ENCODE measurements at regions not wholly inside any gene's neighbourhood (a gene's known extent, or its start where the extent isn't known, plus 50 kb on each side); places are given as distances from the start of the nearest gene placed in this dataset.

DNA sequence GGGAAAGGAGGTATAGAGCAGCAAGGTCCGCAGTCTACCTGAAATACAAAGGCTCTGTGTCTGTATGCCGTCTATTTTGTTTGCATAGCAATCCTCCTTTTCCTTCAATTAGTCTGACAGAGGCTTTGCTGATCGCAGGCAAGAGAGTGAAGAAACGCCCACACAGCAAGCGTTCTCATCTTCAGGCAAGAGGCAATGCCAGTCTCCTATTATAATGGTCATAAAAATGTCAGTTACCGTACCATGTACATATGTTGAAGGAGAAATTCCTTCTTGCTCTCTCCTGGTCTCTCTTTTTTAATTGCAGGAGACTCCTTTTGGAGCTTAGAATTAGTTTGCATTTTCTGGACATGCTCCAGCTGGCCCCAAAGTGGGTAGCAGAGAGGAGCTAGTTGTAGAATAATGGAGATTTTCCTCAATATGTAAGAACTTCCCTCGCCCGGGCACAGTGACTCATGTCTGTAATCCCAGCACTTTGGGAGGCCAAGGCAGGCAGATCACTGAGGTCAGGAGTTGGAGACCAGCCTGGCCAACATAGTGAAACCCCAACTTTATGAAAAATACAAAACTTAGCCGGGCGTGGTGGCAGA lies 139.5 kb downstream of the PFKFB3 start:
- TF ChIP-seq, protein P1, sequence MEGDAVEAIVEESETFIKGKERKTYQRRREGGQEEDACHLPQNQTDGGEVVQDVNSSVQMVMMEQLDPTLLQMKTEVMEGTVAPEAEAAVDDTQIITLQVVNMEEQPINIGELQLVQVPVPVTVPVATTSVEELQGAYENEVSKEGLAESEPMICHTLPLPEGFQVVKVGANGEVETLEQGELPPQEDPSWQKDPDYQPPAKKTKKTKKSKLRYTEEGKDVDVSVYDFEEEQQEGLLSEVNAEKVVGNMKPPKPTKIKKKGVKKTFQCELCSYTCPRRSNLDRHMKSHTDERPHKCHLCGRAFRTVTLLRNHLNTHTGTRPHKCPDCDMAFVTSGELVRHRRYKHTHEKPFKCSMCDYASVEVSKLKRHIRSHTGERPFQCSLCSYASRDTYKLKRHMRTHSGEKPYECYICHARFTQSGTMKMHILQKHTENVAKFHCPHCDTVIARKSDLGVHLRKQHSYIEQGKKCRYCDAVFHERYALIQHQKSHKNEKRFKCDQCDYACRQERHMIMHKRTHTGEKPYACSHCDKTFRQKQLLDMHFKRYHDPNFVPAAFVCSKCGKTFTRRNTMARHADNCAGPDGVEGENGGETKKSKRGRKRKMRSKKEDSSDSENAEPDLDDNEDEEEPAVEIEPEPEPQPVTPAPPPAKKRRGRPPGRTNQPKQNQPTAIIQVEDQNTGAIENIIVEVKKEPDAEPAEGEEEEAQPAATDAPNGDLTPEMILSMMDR (IDR thresholded peaks at IDR 0.05; ENCODE audit: control extremely low read depth in 1 of 3, insufficient read depth in 1 of 3, low read depth in 1 of 3, low read length in 3 of 3), result no peak
- TF ChIP-seq POLR2A (IDR thresholded peaks at IDR 0.05; ENCODE audit: control extremely low read depth in 1 of 2, low read depth in 2 of 2, low read length in 2 of 2), result no peak
- no peak for TF ChIP-seq RAD21 (IDR thresholded peaks at IDR 0.05 in 1 of 2, conservative IDR thresholded peaks at IDR 0.05 in 1 of 2; ENCODE audit: low read depth in 2 of 2, low read length in 2 of 2)
- no peak for TF ChIP-seq TAF1 (IDR thresholded peaks at IDR 0.05; ENCODE audit: low read depth, low read length)
- no peak for TF ChIP-seq EP300 (IDR thresholded peaks at IDR 0.05; ENCODE audit: borderline replicate concordance in 1 of 2, low read depth in 2 of 2, low read length in 2 of 2)
- TF ChIP-seq HDAC2 (IDR thresholded peaks at IDR 0.05; ENCODE audit: borderline replicate concordance in 1 of 2, low read depth in 2 of 2, low read length in 2 of 2), result no peak
- no peak for TF ChIP-seq SUZ12 (IDR thresholded peaks at IDR 0.05; ENCODE audit: low read length)
- TF ChIP-seq SP1 (IDR thresholded peaks at IDR 0.05; ENCODE audit: low read depth, low read length), result no peak

Measured in H1 (cell line).